Stomach (tissue), 8 donors: ENCODE measurements at regions not wholly inside any gene's neighbourhood (a gene's known extent, or its start where the extent isn't known, plus 50 kb on each side); places are given as distances from the start of the nearest gene placed in this dataset.
A peak's percentile ranks its signal among the peaks of the same experiment; 100 is the strongest.

Source experiments
- DNase-seq, 2 donors: peaks; one replicate each; pipeline versions ENCODE4 v3.0.0 to v3.0.0-alpha.2; 2013 to 2019
- H3K27ac ChIP-seq, 5 donors: fragments of 200-600 bp in 4 of 5; sonication (generic) in 4 of 5; one replicate each; pipeline ENCODE4 v1.5.1; 2013 to 2019; ENCODE audit warnings: mild to moderate bottlenecking in 1 of 5, moderate library complexity in 1 of 5
- H3K27me3 ChIP-seq, 3 donors: fragments of 200-600 bp; sonication (generic); one replicate each; pipeline ENCODE4 v1.5.1; 2017 to 2019; ENCODE audit warnings: mixed run types in 1 of 3
- H3K36me3 ChIP-seq, 4 donors: fragments of 200-600 bp; sonication (generic); 1 replicate in 3 of 4; 2 replicates in 1 of 4; pipeline ENCODE4 v1.5.1; 2016 to 2019
- H3K4me1 ChIP-seq, 4 donors: fragments of 200-600 bp; sonication (generic); one replicate each; pipeline ENCODE4 v1.5.1; 2016 to 2019
- H3K4me3 ChIP-seq, 4 donors: fragments of 200-600 bp; sonication (generic) in 3 of 4; one replicate each; pipeline ENCODE4 v1.5.1; 2016 to 2019; ENCODE audit warnings: mild to moderate bottlenecking in 1 of 4
- H3K9me3 ChIP-seq, 4 donors: fragments of 200-600 bp; sonication (generic); one replicate each; pipeline ENCODE4 v1.5.1; 2016 to 2019
- EP300 ChIP-seq: sonication (generic); formaldehyde crosslinking; IDR thresholded peaks from one replicate; pipeline ENCODE4 v1.6.1; 2017; ENCODE audit warnings: antibody characterized with exemption
- POLR2A ChIP-seq, 4 donors: fragments of 450-650 bp; IDR thresholded peaks; one replicate each; pipeline ENCODE4 v1.6.1; 2016; ENCODE audit warnings: antibody characterized with exemption in 4 of 4, control low read depth in 2 of 4, mild to moderate bottlenecking in 1 of 4, moderate library complexity in 1 of 4
- POLR2AphosphoS5 ChIP-seq, 3 donors: sonication (generic); formaldehyde crosslinking; IDR thresholded peaks; one replicate each; pipeline ENCODE4 v1.6.1; 2016; ENCODE audit warnings: antibody characterized with exemption in 3 of 3
- WGBS, 5 donors: extraction: QIAGEN DNeasy Blood & Tissue Kit in 3 of 5; methylation state at CpG; one replicate each; pipeline versions ENCODE4 v1.1.5 to v1.1.7; 2013 to 2018; 5-methylcytosine and 5-hydroxymethylcytosine counted together
- intact Hi-C: fragments of 100-400 bp; cut with DNase I; formaldehyde crosslinking; loops from one replicate; pipeline ENCODE4 v1.15.1; 2023; ENCODE audit warnings: low total_unique reads
- TF ChIP-seq, protein P1 (sequence below), 7 experiments: fragments of 450-650 bp in 4 of 7; fragments of 200-600 bp in 3 of 7; sonication (generic) in 3 of 7; IDR thresholded peaks; one replicate each; pipeline ENCODE4 v1.5.1; 2016 to 2019; ENCODE audit warnings: antibody characterized with exemption in 7 of 7, control low read depth in 2 of 7, mild to moderate bottlenecking in 1 of 7
- donor health status: healthy with polysubstance abuse.
- donor health status: Bipolar disorder and iron deficiency.
- donor health status: healthy.

DNA sequence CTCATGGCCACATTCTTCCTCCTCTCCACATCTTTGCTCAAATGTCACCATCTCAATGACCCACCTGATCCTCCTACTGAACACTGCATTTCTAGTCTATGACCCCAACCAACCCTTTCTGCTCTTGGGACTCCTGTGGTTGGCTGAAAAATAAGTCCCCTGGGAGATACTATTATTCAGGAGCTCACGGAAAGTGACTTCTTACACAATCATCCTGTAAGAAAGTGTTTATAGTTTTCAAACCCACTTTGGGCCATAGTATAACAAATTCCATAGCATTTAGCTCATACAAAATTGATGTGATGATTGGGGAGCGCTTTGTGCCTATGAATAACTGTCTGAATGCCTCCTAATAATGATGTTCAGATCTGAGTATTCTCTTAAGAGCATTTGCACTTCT is 161.4 kb upstream of the HS3ST1 start:
- TF ChIP-seq POLR2AphosphoS5 (IDR thresholded peaks at IDR 0.05) (no peak), EP300 (no peak), POLR2A (IDR thresholded peaks at IDR 0.05) (no peak)
- TF ChIP-seq, protein P1, sequence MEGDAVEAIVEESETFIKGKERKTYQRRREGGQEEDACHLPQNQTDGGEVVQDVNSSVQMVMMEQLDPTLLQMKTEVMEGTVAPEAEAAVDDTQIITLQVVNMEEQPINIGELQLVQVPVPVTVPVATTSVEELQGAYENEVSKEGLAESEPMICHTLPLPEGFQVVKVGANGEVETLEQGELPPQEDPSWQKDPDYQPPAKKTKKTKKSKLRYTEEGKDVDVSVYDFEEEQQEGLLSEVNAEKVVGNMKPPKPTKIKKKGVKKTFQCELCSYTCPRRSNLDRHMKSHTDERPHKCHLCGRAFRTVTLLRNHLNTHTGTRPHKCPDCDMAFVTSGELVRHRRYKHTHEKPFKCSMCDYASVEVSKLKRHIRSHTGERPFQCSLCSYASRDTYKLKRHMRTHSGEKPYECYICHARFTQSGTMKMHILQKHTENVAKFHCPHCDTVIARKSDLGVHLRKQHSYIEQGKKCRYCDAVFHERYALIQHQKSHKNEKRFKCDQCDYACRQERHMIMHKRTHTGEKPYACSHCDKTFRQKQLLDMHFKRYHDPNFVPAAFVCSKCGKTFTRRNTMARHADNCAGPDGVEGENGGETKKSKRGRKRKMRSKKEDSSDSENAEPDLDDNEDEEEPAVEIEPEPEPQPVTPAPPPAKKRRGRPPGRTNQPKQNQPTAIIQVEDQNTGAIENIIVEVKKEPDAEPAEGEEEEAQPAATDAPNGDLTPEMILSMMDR (IDR thresholded peaks at IDR 0.05), result no peak
- no peak for DNase-seq
- 49 to 93% (median 69%) methylated on average over 2 of the region's 2 CpGs for WGBS, 5 donors

DNA sequence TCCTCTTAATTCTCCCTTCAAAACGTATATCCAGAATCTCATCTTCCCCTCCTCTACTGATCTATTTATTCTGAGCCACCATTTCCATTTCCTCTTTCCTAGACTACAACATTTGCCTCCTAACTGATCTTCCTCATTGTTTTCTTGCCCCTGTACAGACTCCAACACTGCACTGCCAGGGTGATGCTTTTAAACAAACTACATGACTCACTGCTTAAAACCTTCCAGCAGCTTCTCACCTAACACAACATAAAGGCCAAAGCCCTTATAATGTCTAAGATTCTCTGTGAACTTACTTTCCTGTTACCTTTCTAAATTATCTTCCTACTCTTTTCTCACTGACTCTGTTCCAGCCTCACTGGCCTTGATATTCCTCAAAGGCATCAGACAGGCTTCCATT is 161.0 kb upstream of the HS3ST1 start:
- DNase-seq, result no peak
- Histone ChIP-seq H3K4me1 (peaks cover 0 to 11% (median 4%) of the 10 kb centered on the region in 4 donors), H3K27me3 (no peaks in the 10 kb centered on the region), H3K4me3 (no peak overlapping the region), H3K27ac (no peak overlapping the region), H3K9me3 (no peaks in the 10 kb centered on the region), H3K36me3 (no peaks in the 10 kb centered on the region)
- intact Hi-C loops, result no loop called here
- TF ChIP-seq POLR2AphosphoS5 (IDR thresholded peaks at IDR 0.05) (no peak), EP300 (no peak), POLR2A (IDR thresholded peaks at IDR 0.05) (no peak)
- TF ChIP-seq, protein P1 (IDR thresholded peaks at IDR 0.05), result no peak
- WGBS, 5 donors, result 70 to 84% (median 79%) methylated on average over 1 of the region's 1 CpG

More for the DNA sequence above, 161.4 kb upstream of the HS3ST1 start:
- Histone ChIP-seq H3K27me3 (no peaks in the 10 kb centered on the region), H3K4me1 (peaks cover 0 to 8% (median 4%) of the 10 kb centered on the region in 4 donors), H3K36me3 (no peaks in the 10 kb centered on the region), H3K27ac (no peak overlapping the region), H3K4me3 (no peak overlapping the region), H3K9me3 (no peaks in the 10 kb centered on the region)
- intact Hi-C loops, result no loop called here

DNA sequence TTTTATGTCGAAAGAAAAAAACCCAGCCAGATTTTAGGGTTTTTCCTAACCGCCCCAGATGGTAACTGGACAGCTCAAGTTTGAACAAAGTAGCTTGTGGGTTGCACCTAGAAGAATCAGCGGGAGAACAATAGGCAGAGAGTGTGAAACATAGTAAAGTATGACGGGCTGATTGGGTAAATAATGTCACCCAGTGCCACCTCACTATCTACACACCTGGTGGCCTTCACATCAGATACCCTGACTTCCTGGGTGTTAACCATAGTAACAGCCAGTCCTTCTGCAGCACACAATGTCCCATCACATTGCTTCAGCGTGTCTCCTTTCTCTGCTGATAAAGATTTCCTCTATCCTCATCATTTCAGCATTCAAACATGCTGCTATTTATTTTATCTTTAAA is 159.1 kb upstream of the HS3ST1 start:
- H3K27me3 ChIP-seq, result no peaks in the 10 kb centered on the region
- 68 to 78% (median 71%) methylated on average over 5 of the region's 5 CpGs for WGBS, 5 donors
- H3K4me3 ChIP-seq, result no peak overlapping the region
- intact Hi-C loops, result no loop called here
- no peak overlapping the region for H3K27ac ChIP-seq
- TF ChIP-seq, protein P1 (IDR thresholded peaks at IDR 0.05), result no peak
- peak in 1 of 3 donors; percentile 22 for TF ChIP-seq POLR2AphosphoS5 (IDR thresholded peaks at IDR 0.05)
- peak in 1 of 2 donors; percentile 19 for DNase-seq
- peaks cover 0 to under 1% (median 0%) of the 10 kb centered on the region in 4 donors for H3K9me3 ChIP-seq
- H3K4me1 ChIP-seq, result peaks cover 0 to 11% (median 4%) of the 10 kb centered on the region in 4 donors
- H3K36me3 ChIP-seq, result no peaks in the 10 kb centered on the region

DNA sequence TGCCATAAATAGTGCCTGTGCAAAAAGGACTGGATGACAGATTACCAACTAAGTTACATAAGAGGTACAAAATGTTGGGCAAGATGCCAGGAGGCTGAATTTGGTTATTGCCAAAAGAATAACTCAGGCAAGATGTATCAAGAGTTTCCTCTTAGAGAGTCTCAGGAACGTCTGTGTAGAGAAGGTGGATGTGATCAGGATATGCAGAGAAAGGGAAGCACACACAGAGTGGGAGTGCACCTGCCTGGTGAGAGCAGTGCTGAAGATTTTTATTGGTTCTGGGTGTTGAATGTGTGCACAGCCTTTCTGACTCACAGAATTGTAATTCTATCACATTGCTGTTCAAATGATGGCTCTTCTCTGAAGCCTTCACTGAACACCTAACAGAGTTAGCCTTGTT is 156.8 kb upstream of the HS3ST1 start:
- H3K27ac ChIP-seq, result no peak overlapping the region
- no peaks in the 10 kb centered on the region for H3K36me3 ChIP-seq
- intact Hi-C loops, result no loop called here
- H3K4me3 ChIP-seq, result no peak overlapping the region
- DNase-seq, result peak; percentile 27 to 51
- H3K4me1 ChIP-seq, result peaks cover 0 to 11% (median 4%) of the 10 kb centered on the region in 4 donors
- peaks cover 0 to 9% (median 3%) of the 10 kb centered on the region in 4 donors for H3K9me3 ChIP-seq
- H3K27me3 ChIP-seq, result no peaks in the 10 kb centered on the region
- TF ChIP-seq POLR2A (IDR thresholded peaks at IDR 0.05), result no peak
- TF ChIP-seq POLR2AphosphoS5 (IDR thresholded peaks at IDR 0.05), result peak in 1 of 3 donors; percentile 39
- TF ChIP-seq, protein P1 (IDR thresholded peaks at IDR 0.05), result no peak
- 9 to 13% (median 10%) methylated on average over 1 of the region's 1 CpG for WGBS, 5 donors
